SK-N-SH (cell line): ENCODE measurements at regions not wholly inside any gene's neighbourhood (a gene's known extent, or its start where the extent isn't known, plus 50 kb on each side); places are given as distances from the start of the nearest gene placed in this dataset.

Experiments used
- CTCF ChIA-PET: fragments of 300-600, 350-600 bp; formaldehyde crosslinking; extraction: SDS; loops from one replicate; lab custom pipeline; 2021; lab: Yijun Ruan, JAX
- POLR2A ChIA-PET: fragments of 350-600 bp; sonication (Branson Sonifier 250); formaldehyde crosslinking; extraction: SDS; loops from one replicate; lab custom pipeline; 2020; ENCODE audit warnings: antibody characterized with exemption, inconsistent platforms; lab: Yijun Ruan, JAX
- DNase-seq: peaks from one replicate; pipeline ENCODE4 v3.0.0; 2012
- H2AFZ ChIP-seq: fragments of 200-600 bp; sonication (generic); 2 replicates; pipeline ENCODE4 v1.8.1; 2016; ENCODE audit warnings: antibody characterized with exemption, mild to moderate bottlenecking, low read depth
- H3F3A ChIP-seq: fragments of 200-600 bp; sonication (generic); replicated peaks from 2 replicates; pipeline ENCODE3; 2016; ENCODE audit warnings: antibody characterized with exemption, mild to moderate bottlenecking; ENCODE audit not compliant: insufficient read depth
- H3K27ac ChIP-seq, 2 experiments: fragments of 200-500 bp in 1 of 2; fragments of 200-600 bp in 1 of 2; sonication (Bioruptor generic) in 1 of 2; sonication (generic), shearing (Covaris generic) in 1 of 2; 2 replicates each; pipeline versions ENCODE4 v1.5.1 to v1.6.1; 2014 to 2016; ENCODE audit warnings: low read depth in 2 of 2, inconsistent platforms in 1 of 2, low read length in 1 of 2, mild to moderate bottlenecking in 1 of 2, mixed read lengths in 1 of 2
- H3K27me3 ChIP-seq: fragments of 200-600 bp; sonication (generic), shearing (Covaris generic); 2 replicates; pipeline ENCODE4 v1.6.1; 2016; ENCODE audit warnings: mixed run types; ENCODE audit not compliant: insufficient read depth
- H3K36me3 ChIP-seq, 2 experiments: fragments of 200-500 bp in 1 of 2; fragments of 200-600 bp in 1 of 2; sonication (Bioruptor generic) in 1 of 2; sonication (generic) in 1 of 2; replicated peaks in 1 of 2; 2 replicates each; pipeline versions ENCODE3 to v1.5.1; 2014 to 2016; ENCODE audit warnings: low read length in 1 of 2, mild to moderate bottlenecking in 1 of 2; ENCODE audit not compliant: insufficient read depth in 2 of 2, control insufficient read depth in 1 of 2
- H3K4me1 ChIP-seq, 2 experiments: fragments of 200-500 bp in 1 of 2; fragments of 200-600 bp in 1 of 2; sonication (Bioruptor generic) in 1 of 2; sonication (generic), shearing (Covaris generic) in 1 of 2; 2 replicates each; pipeline versions ENCODE4 v1.5.1 to v1.6.1; 2014 to 2016; ENCODE audit warnings: low read depth in 1 of 2, low read length in 1 of 2, mixed run types in 1 of 2; ENCODE audit not compliant: insufficient read depth in 2 of 2, control insufficient read depth in 1 of 2
- H3K4me2 ChIP-seq: fragments of 200-600 bp; sonication (generic), shearing (Covaris generic); 2 replicates; pipeline ENCODE4 v1.6.1; 2017; ENCODE audit warnings: mixed run types
- H3K4me3 ChIP-seq, 2 experiments: fragments of 200-500 bp in 1 of 2; fragments of 200-600 bp in 1 of 2; sonication (Bioruptor generic) in 1 of 2; sonication (generic), shearing (Covaris generic) in 1 of 2; 2 replicates each; pipeline versions ENCODE4 v1.5.1 to v1.8.1; 2014 to 2016; ENCODE audit warnings: low read depth in 2 of 2, inconsistent platforms in 1 of 2, low read length in 1 of 2, mild to moderate bottlenecking in 1 of 2, mixed read lengths in 1 of 2, moderate library complexity in 1 of 2
- H3K79me2 ChIP-seq: fragments of 200-600 bp; sonication (generic); 2 replicates; pipeline ENCODE4 v1.8.1; 2017; ENCODE audit warnings: mild to moderate bottlenecking; ENCODE audit not compliant: insufficient read depth
- H3K9ac ChIP-seq: fragments of 200-600 bp; sonication (generic); 2 replicates; pipeline ENCODE4 v1.6.1; 2017; ENCODE audit warnings: mixed run types
- H3K9me2 ChIP-seq: fragments of 200-600 bp; sonication (generic); 2 replicates; pipeline ENCODE4 v1.6.1; 2017; ENCODE audit warnings: mixed run types
- H3K9me3 ChIP-seq: fragments of 200-600 bp; sonication (generic); 2 replicates; pipeline ENCODE4 v1.6.1; 2017; ENCODE audit warnings: mixed run types, mild to moderate bottlenecking, moderate library complexity
- H4K20me1 ChIP-seq: fragments of 200-600 bp; sonication (generic); 2 replicates; pipeline ENCODE4 v1.6.1; 2017; ENCODE audit warnings: mild to moderate bottlenecking, mixed run types; ENCODE audit not compliant: insufficient read depth
- EZH2phosphoT487 ChIP-seq: fragments of 200-600 bp; sonication (generic); IDR thresholded peaks from 2 replicates; pipeline ENCODE4 v1.6.1; 2017; ENCODE audit warnings: low read depth, mixed run types, mild to moderate bottlenecking, antibody characterized with exemption, moderate library complexity, borderline replicate concordance
- FOSL2 ChIP-seq: IDR thresholded peaks from 2 replicates; pipeline ENCODE4 v1.4.0; 2012; ENCODE audit warnings: low read depth, mild to moderate bottlenecking, moderate library complexity, borderline replicate concordance
- FOXM1 ChIP-seq: IDR thresholded peaks from 2 replicates; pipeline ENCODE4 v1.4.0; 2012; ENCODE audit warnings: low read depth, mild to moderate bottlenecking
- GABPA ChIP-seq: IDR thresholded peaks from 2 replicates; pipeline ENCODE4 v1.4.0; 2012; ENCODE audit warnings: low read depth, mild to moderate bottlenecking
- JUND ChIP-seq: IDR thresholded peaks from 2 replicates; pipeline ENCODE4 v1.4.0; 2012
- MEF2A ChIP-seq: IDR thresholded peaks from 2 replicates; pipeline ENCODE4 v1.4.0; 2012; ENCODE audit warnings: low read depth, borderline replicate concordance
- NRF1 ChIP-seq: IDR thresholded peaks from 2 replicates; pipeline ENCODE4 v1.6.1; 2012; ENCODE audit warnings: low read depth, mild to moderate bottlenecking, low read length
- PBX3 ChIP-seq: IDR thresholded peaks from 2 replicates; pipeline ENCODE4; 2012
- POLR2AphosphoS5 ChIP-seq: IDR thresholded peaks from 2 replicates; pipeline ENCODE4 v1.6.1; 2012; ENCODE audit warnings: low read depth, low read length
- RCOR1 ChIP-seq: fragments of 150-350 bp; IDR thresholded peaks from 2 replicates; pipeline ENCODE4 v1.6.1; 2017; ENCODE audit warnings: antibody characterized with exemption, low read length
- REST ChIP-seq: IDR thresholded peaks from 2 replicates; pipeline ENCODE4 v1.6.1; 2012; ENCODE audit warnings: mild to moderate bottlenecking, low read depth, low read length, moderate library complexity
- RFX5 ChIP-seq: IDR thresholded peaks from 2 replicates; pipeline ENCODE4 v1.6.1; 2012; ENCODE audit warnings: mild to moderate bottlenecking, improper control_type of control experiment, low read length
- TAF1 ChIP-seq: IDR thresholded peaks from 2 replicates; pipeline ENCODE4 v1.6.1; 2012; ENCODE audit warnings: low read depth, mild to moderate bottlenecking, low read length, moderate library complexity, borderline replicate concordance
- WGBS: methylation state at CpG from one replicate; pipeline ENCODE4 v1.1.6; 2017; ENCODE audit warnings: low lambda C conversion rate; 5-methylcytosine and 5-hydroxymethylcytosine counted together

GRCh38 chr5:17989567-17990563 is 355.6 kb downstream of the TAF11L14 start (continued):
- no peak for TF ChIP-seq GABPA
- no peak for TF ChIP-seq FOXM1
- TF ChIP-seq PBX3: no peak
- TF ChIP-seq POLR2AphosphoS5: no peak

GRCh38 chr5:17991775-17992174 is 357.5 kb downstream of the TAF11L14 start:
- Histone ChIP-seq H4K20me1 (no peaks in the 10 kb centered on the region), H3F3A (no peaks in the 10 kb centered on the region), H3K9ac (no peak overlapping the region), H3K4me1 (no peaks in the 10 kb centered on the region), H3K79me2 (no peaks in the 10 kb centered on the region), H3K27ac (no peak overlapping the region), H3K4me2 (no peak overlapping the region), H2AFZ (no peak overlapping the region), H3K4me3 (no peak overlapping the region), H3K9me2 (no peaks in the 10 kb centered on the region), H3K36me3 (no peaks in the 10 kb centered on the region), H3K9me3 (no peaks in the 10 kb centered on the region), H3K27me3 (no peaks in the 10 kb centered on the region)
- POLR2A ChIA-PET: no interaction called here
- WGBS: 12% methylated on average over 2 of the region's 2 CpGs
- DNase-seq: no peak
- TF ChIP-seq RFX5 (no peak), JUND (no peak), EZH2phosphoT487 (no peak), MEF2A (no peak), REST (no peak), RCOR1 (no peak), TAF1 (no peak), FOSL2 (no peak), NRF1 (no peak)
- CTCF ChIA-PET: no interaction called here
